Activated CD4-positive, alpha-beta T cell treated with anti-CD3 and anti-CD28 coated beads, Interleukin-2, Interleukin-6, amounts not matched to agents 100 ng/mL and 50 ng/mL, durations not matched to agents 16 hours and 8 hours (primary cell): ENCODE measurements at regions not wholly inside any gene's neighbourhood (a gene's known extent, or its start where the extent isn't known, plus 50 kb on each side); places are given as distances from the start of the nearest gene placed in this dataset.
A peak's percentile ranks its signal among the peaks of the same experiment; 100 is the strongest.
"Not testable (repeated sequence)": the region's sequence is repeated elsewhere in the genome, so short reads cannot be mapped to it uniquely, and the experiment has no call there.

Experiments
- DNase-seq: peaks from one replicate; pipeline ENCODE4 v3.0.0-alpha.2; 2020

DNA sequence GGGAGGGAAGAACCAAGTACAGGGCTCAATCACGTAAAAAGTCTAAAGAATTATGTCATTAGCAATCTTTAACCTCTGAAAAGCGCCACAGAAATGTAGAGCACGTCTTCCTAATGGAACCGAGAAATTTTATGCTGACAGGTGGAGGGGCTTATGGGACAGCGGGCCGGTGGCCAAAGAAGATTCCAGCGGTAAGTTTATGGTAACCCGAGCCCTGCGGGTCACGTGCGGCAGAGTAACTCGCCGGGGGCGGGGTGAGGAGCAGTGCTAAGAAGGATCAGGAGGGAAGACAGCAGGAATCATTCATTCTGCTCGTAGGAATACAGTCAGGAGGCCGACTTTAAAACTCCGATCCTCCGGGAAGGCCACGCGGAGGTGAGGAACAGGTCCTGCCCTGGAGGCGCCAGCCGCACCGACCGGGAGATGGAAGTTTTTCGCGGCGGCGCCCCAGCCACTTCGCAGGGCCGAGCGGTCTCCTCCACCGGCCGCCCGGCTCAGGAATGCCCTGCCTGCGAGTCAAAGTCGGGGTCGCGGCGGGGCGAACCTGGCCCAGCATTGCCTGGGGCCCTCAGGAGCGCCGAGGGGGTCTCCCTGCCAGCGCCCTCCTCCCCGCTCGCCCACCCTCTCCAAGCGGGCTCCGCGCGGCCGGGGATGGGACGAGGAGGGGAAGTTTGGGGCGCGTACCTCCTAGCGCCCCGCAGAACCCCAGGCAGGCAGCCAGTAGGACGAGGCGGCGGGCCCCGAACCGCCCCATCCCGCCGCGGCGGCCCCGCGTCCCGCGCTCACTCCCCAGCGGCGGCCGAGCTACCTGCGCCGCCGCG lies 101.8 kb downstream of the ESM1 start:
- no peak for DNase-seq

DNA sequence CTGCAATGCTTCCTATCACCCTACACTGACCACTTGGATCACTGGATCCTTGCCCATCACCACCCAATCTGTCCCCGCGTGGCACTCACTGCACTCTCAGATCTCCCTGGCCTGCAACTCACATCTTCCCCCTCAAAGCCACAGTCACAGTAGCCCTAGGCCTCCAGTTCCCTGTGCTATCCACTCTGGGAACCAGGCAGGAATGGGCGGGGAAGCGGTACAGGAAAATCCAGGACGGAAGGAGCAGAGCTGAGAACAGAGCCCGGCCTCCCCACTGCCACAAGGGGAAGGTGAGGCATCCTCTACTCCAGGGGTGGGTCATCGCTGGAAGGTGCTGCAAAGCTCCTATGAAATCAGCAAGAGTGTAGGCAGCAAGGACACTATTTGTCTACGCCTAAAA lies 102.6 kb downstream of the ESM1 start:
- DNase-seq = no peak

GRCh38 chr5:54882101-54882500 lies 103.3 kb downstream of the ESM1 start:
- no peak for DNase-seq

DNA sequence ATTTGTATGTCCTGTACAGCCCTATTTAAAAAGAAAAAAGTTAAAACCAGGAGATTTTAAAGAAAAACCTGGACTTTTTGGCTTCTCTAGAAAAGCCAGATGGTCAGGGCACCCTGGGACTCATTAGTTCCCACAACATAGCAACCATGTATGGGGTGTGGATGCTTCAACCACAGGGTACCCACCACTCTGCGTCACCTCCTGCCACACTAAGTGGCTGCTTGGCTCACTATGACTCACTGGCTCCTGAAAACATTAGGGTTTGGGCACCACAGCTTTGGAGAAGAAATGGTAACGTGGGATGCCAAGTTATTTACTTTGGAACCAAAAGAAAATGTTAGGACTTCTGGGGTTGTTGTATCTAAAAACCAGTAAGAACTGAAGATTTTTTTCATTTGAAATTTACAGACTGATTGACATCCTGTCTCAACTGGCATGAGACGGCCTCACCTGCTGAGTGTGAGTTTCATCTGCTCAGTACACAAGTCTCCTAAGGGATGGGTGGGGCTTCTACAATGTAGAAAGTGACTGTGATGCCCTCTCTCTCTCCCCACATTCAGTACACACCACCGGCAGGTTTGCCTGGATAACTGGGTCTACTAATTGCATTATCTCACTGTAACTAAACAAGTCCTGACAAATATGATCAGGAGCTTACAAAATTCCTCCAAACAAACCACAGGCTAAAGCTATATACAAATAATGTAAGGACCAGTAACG lies 103.9 kb downstream of the ESM1 start:
- peak; percentile 69 for DNase-seq

GRCh38 chr5:54876976-54877375 lies 108.4 kb downstream of the ESM1 start:
- DNase-seq = no peak

DNA sequence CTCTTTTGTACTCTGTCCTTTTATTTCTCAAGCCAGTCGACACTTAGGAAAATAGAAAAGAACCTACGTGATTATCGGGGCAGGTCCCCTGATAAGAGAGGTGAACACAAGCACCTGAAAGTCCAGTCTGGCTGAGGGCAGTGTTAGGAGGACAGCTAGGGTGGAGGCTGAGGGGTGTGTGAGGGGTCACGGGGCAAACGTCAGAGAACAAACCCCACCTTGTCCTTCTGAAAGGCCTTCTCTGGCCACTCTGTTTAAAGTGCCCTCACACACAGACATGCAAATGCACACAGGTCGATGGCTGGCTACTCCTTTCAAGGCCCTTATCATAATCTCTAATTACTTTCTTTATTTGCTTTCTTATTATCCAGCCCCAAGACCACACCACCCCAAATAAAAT lies 108.8 kb downstream of the ESM1 start:
- no peak for DNase-seq

DNA sequence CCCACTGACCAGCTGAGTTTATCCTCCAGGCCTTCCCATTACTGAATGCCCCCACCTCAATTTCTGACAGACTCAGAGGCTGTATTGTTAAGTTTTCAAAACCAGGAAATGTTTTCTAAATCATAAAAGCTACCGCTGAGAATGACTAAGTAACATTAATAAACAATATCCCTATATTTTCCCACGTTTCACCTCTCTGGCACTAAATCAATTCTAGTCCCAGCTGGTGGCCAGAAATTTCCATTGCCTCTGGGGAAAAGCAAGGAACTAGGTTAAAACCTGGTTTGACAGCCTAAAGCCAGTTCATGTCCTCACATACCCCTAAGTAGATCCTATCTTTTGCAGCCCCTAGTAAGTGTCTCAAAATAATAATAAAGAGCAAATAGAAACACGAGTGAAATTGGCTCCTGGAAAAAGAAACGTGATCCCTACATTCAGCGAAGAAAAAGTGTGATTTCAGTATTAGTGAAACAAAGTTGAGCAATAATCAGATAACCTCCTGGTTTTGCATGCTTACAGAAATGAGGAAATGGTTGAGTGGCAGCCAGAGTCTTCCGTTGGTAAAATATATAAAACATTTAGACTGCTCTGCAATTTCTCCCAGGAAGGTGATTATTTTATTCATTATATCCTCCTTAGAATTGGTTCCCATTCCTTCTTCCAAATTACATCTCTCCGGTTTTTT lies 110.9 kb downstream of the ESM1 start:
- no peak for DNase-seq

DNA sequence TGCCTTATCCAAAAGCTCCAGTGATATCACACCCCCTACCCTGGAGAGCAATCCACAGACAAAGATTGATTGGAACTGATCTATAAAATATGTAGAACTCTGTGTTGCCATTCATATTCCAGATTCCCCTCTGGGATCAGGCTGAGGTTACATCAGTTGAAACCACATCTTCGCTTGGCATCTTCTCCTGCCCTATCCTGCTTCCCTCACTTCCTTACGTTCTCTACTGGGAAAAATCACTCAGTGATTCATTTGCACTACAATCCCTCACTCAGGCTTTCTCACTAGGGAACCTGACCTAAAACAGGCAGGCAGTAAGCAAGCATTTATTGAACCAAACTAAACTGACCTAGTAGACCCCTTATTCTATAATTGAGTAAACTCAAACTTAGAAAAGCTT lies 111.7 kb downstream of the ESM1 start:
- no peak for DNase-seq

- DNase-seq = no peak
Measured at GRCh38 chr5:54872810-54873209, 112.6 kb downstream of the ESM1 start.

GRCh38 chr5:54870271-54870670 lies 115.1 kb downstream of the ESM1 start:
- no peak for DNase-seq

GRCh38 chr5:54869691-54870090 lies 115.7 kb downstream of the ESM1 start:
- DNase-seq = no peak

DNA sequence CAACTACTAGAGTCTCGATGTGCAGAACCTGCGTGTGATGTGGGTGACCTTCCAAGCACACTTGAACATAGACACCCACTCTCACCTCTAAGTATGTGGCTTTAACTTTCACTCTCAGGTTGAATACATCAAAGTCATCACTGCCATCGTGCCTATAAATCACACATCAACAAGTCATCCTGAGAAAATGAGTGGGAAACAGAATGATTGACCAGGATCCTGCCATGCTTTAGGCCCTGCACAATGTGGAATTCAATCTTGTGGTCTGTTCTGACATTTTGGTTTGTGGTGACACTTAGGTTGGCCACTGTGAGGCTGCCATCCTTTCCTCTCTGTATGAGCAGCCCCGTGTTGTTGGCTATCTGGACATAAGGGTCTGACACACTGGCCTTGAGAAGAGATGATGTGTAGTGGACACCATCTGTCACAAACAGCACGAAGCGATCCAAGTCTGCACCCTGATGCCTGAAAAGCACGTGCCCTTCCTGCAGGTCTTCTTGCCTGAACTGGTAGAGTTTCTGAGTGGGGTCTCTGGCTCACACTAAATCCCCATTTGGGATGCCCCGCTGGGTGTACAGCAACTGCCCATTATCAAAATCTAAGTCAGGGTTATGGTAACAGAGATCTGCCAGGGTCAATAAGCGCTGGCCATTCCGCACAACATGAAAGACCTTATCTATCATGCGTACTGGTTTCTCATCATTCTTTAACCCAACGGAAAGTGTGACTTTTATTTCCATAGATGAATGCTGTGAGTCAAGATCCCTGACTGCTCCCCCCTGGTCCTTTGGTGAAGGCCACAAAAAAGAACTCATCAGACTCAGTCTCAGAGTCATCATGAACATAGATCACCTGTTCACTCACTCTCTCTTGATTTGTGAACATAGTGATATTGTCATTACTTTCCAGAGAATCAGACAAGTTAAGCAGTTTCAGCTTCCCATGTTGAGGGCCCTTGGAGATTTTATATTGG lies 116.6 kb downstream of the ESM1 start:
- peak; percentile 79 for DNase-seq

DNA sequence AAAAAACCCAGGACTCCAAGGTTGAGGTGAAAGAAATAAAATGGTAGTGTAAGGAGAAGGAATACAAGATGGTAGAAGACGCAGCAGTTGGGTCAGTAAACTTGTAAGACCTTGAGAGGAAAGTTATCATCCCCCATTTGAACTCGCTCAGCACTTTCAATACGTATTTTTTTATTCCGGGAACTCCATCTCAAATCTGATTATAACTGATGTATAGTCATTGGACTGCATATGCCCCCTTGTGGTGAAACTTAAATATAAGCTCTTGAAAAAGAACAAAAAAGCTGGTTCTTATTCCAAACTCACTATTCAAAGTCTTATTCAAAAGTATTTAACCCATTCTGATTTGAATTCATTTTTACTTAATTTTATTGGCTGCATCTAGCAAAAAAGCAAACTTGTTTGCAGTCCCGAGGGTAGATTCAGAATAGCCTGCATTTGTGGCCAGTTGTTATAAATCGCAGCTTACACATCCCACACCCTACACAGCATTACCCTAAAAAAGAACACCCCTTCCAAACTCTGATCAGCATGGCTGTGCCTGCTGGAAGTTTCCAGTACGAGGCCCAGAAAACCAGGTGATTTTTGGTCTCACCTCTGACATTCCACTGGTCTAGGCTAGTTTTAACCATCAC lies 118.0 kb downstream of the ESM1 start:
- peak; percentile 62 for DNase-seq

DNA sequence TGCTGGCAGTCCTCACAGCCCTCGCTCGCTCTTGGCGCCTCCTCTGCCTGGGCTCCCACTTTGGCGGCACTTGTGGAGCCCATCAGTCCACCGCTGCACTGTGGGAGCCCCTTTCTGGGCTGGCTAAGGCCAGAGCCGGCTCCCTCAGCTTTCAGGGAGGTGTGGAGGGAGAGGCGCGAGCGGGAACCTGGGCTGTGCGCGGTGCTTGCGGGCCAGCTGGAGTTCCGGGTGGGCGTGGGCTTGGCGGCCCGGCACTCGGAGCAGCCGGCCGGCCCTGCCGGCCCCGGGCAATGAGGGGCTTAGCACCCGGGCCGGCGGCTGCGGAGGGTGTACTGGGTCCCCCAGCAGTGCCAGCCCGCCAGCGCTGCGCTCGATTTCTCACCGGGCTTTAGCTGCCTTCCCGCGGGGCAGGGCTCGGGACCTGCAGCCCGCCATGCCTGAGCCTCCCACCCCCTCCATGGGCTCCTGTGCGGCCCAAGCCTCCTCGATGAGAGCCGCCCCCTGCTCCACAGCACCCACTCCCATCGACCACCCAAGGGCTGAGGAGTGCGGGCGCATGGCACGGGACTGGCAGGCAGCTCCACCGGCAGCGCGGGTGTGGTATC lies 120.4 kb downstream of the ESM1 start:
- DNase-seq = not testable (repeated sequence)

GRCh38 chr5:54862036-54862435 lies 123.4 kb downstream of the ESM1 start:
- DNase-seq = no peak

- no peak for DNase-seq
Measured at GRCh38 chr5:54861212-54861894, 124.0 kb downstream of the ESM1 start.

DNA sequence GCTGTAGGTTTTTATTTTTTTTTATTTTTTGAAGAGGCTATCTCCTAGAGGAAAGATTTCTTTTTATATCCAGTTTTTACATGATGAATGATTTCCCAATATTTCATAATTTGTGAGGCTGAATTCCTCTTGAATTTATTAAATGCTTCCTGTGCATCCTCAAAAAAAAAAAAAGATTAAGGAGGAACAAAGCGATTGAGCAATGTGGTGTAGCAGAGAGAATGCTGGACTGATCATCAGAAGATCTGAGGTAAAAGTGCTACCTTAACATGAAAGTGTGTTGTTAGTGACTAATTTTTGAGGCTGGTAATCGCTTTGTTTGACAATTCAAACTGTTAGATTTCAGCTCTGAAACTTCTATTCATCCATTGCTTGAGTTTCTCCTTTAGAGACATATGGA lies 125.1 kb downstream of the ESM1 start:
- no peak for DNase-seq

DNA sequence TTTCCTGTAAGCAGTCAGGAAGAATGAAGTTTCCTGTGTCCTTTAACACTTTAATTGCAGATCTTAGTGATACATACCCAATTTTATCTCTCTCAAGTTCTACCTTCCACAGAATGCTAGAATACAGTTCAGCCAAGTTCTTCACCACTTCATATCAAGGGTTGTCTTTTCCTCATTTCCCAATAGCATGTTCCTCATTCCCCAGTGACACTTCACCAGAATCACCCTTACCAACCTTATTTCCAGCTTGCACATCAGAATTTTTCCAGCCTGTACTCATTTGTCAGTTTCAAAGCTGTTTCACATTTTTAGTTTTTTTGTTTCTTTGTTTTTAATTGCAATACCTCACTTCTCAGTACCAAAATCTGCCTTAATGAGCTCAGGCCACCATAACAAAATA lies 126.1 kb downstream of the ESM1 start:
- no peak for DNase-seq

- no peak for DNase-seq
Measured at GRCh38 chr5:54854883-54855581, 130.4 kb downstream of the ESM1 start.

- no peak for DNase-seq
Measured at GRCh38 chr5:54852007-54852406, 133.4 kb downstream of the ESM1 start.
